ENCODE measurements at regions not wholly inside any gene's neighbourhood (a gene's known extent, or its start where the extent isn't known, plus 50 kb on each side); places are given as distances from the start of the nearest gene placed in this dataset.

GRCh38 chr6:170111141-170111664, 179.7 kb downstream of the DLL1 start:
- no peaks in the 10 kb centered on the region for H3K9me3 ChIP-seq (ENCODE audit: insufficient read depth, low read depth, low read length)
- H3K4me1 ChIP-seq (ENCODE audit: insufficient read depth, low read length) = no peaks in the 10 kb centered on the region
- no peaks in the 10 kb centered on the region for H3K36me3 ChIP-seq (ENCODE audit: insufficient read depth, low read length)
- WGBS = 94% methylated on average over 8 of the region's 8 CpGs
- H3K9ac ChIP-seq (ENCODE audit: low read depth, low read length) = no peak overlapping the region
- no peak overlapping the region for H3K4me3 ChIP-seq (ENCODE audit: low read length)
- H3K27ac ChIP-seq (ENCODE audit: low read depth, low read length) = no peak overlapping the region
- H3K27me3 ChIP-seq (ENCODE audit: insufficient read depth, low read length) = no peaks in the 10 kb centered on the region

DNA sequence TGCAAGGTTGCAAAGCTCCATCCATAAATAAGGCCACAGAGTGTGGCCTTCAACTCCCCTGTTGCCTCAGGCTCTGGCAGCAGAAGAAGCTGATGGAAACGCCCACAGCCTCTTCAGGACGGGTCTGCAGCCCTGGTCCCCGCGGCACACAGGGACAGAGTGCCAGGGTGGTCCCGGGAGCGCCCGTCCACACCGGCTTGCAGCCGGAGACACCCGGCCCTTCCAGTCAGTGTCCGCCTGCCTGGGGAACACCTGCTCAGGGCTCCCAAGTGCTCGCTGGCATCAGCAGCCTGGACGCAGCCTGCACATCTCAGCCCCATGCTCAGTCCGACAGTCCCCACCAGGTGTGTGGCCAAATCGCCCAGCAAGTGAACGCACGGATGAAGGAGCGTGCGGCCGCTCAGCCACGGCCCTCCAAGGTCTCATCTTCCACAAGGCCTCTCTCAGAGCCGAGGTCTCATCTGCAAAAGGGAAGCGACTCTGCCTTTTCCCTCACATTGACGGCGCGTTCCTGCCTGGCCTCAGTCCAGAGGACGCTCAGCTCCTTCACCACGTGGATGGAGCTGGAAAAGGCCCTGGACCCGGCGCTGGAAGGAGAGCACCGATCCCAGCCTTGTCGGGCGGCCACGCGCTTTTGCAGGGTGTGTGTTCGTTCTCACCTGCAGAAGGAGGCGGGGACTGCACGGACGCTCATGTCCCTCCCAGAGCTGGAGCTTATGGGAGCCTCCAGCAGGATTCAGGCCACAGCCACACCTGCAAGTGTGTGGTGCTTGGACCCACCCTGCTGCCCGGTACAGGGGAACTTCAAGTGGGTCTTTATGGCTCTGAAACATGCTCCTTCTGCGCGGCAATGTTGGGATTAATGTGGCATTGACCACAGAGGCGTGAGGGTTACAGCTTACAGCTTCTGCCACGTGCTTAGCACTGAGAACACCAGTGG, 180.4 kb downstream of the DLL1 start:
- Histone ChIP-seq H3K4me3 (ENCODE audit: low read length) (no peak overlapping the region), H3K9me3 (ENCODE audit: insufficient read depth, low read depth, low read length) (no peaks in the 10 kb centered on the region), H3K27me3 (ENCODE audit: insufficient read depth, low read length) (no peaks in the 10 kb centered on the region), H3K9ac (ENCODE audit: low read depth, low read length) (no peak overlapping the region), H3K36me3 (ENCODE audit: insufficient read depth, low read length) (no peaks in the 10 kb centered on the region), H3K27ac (ENCODE audit: low read depth, low read length) (no peak overlapping the region), H3K4me1 (ENCODE audit: insufficient read depth, low read length) (no peaks in the 10 kb centered on the region)
- WGBS = 89% methylated on average over 44 of the region's 44 CpGs

DNA sequence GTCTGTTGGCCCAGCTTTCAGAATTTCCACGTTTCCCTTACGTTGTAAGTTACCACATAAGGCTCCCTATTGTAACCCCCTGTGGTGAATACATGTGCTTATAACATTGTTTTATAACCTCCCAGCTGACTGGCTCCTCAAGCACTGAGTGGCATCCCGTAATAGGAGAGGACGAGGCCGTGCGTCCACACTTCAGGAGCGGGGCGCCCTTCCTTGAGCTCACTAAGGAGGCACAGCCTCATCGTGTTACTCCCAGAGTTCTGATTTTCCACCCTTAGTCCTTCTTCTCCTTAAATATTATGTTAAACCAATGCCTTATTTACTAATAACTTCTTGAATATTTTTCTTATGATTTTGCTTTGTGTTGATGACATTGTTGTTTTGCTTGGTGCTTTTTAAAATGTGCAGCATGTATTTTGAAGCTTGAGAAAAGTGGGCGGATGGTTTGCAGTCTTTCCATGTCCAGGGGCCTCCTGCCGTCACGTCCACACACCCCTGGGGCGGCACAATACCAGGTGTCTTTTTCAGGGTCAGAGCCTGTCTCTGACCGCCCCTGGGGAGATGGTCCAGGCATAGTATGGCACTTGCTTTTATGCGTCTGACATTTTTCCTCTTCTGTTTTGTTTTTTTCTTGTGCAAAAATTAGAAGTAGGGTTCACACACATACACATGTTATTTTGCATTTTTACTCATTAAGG, 181.8 kb downstream of the DLL1 start:
- Histone ChIP-seq H3K27ac (ENCODE audit: low read depth, low read length) (no peak overlapping the region), H3K36me3 (ENCODE audit: insufficient read depth, low read length) (no peaks in the 10 kb centered on the region), H3K27me3 (ENCODE audit: insufficient read depth, low read length) (no peaks in the 10 kb centered on the region), H3K9me3 (ENCODE audit: insufficient read depth, low read depth, low read length) (no peaks in the 10 kb centered on the region), H3K9ac (ENCODE audit: low read depth, low read length) (no peak overlapping the region), H3K4me3 (ENCODE audit: low read length) (no peak overlapping the region), H3K4me1 (ENCODE audit: insufficient read depth, low read length) (no peaks in the 10 kb centered on the region)
- WGBS = 95% methylated on average over 14 of the region's 15 CpGs

GRCh38 chr6:170108456-170108855, 182.4 kb downstream of the DLL1 start:
- H3K27me3 ChIP-seq (ENCODE audit: insufficient read depth, low read length) = no peaks in the 10 kb centered on the region
- H3K9me3 ChIP-seq (ENCODE audit: insufficient read depth, low read depth, low read length) = no peaks in the 10 kb centered on the region
- no peaks in the 10 kb centered on the region for H3K36me3 ChIP-seq (ENCODE audit: insufficient read depth, low read length)
- H3K9ac ChIP-seq (ENCODE audit: low read depth, low read length) = no peak overlapping the region
- H3K27ac ChIP-seq (ENCODE audit: low read depth, low read length) = no peak overlapping the region
- no peak overlapping the region for H3K4me3 ChIP-seq (ENCODE audit: low read length)
- 95% methylated on average over 9 of the region's 9 CpGs for WGBS
- H3K4me1 ChIP-seq (ENCODE audit: insufficient read depth, low read length) = no peaks in the 10 kb centered on the region

GRCh38 chr6:170107606-170108222, 183.2 kb downstream of the DLL1 start:
- Histone ChIP-seq H3K4me3 (ENCODE audit: low read length) (no peak overlapping the region), H3K4me1 (ENCODE audit: insufficient read depth, low read length) (no peaks in the 10 kb centered on the region), H3K9ac (ENCODE audit: low read depth, low read length) (no peak overlapping the region), H3K27ac (ENCODE audit: low read depth, low read length) (no peak overlapping the region), H3K27me3 (ENCODE audit: insufficient read depth, low read length) (no peaks in the 10 kb centered on the region), H3K9me3 (ENCODE audit: insufficient read depth, low read depth, low read length) (no peaks in the 10 kb centered on the region), H3K36me3 (ENCODE audit: insufficient read depth, low read length) (no peaks in the 10 kb centered on the region)
- 96% methylated on average over 13 of the region's 13 CpGs for WGBS

GRCh38 chr6:170106906-170107525, 183.9 kb downstream of the DLL1 start:
- H3K4me3 ChIP-seq (ENCODE audit: low read length) = no peak overlapping the region
- no peaks in the 10 kb centered on the region for H3K36me3 ChIP-seq (ENCODE audit: insufficient read depth, low read length)
- no peaks in the 10 kb centered on the region for H3K9me3 ChIP-seq (ENCODE audit: insufficient read depth, low read depth, low read length)
- WGBS = 93% methylated on average over 14 of the region's 14 CpGs
- no peak overlapping the region for H3K9ac ChIP-seq (ENCODE audit: low read depth, low read length)
- H3K27me3 ChIP-seq (ENCODE audit: insufficient read depth, low read length) = no peaks in the 10 kb centered on the region
- no peak overlapping the region for H3K27ac ChIP-seq (ENCODE audit: low read depth, low read length)
- H3K4me1 ChIP-seq (ENCODE audit: insufficient read depth, low read length) = 0 out of 2 replicates have a peak, but pooled peaks cover 2% of the 10 kb centered on the region

DNA sequence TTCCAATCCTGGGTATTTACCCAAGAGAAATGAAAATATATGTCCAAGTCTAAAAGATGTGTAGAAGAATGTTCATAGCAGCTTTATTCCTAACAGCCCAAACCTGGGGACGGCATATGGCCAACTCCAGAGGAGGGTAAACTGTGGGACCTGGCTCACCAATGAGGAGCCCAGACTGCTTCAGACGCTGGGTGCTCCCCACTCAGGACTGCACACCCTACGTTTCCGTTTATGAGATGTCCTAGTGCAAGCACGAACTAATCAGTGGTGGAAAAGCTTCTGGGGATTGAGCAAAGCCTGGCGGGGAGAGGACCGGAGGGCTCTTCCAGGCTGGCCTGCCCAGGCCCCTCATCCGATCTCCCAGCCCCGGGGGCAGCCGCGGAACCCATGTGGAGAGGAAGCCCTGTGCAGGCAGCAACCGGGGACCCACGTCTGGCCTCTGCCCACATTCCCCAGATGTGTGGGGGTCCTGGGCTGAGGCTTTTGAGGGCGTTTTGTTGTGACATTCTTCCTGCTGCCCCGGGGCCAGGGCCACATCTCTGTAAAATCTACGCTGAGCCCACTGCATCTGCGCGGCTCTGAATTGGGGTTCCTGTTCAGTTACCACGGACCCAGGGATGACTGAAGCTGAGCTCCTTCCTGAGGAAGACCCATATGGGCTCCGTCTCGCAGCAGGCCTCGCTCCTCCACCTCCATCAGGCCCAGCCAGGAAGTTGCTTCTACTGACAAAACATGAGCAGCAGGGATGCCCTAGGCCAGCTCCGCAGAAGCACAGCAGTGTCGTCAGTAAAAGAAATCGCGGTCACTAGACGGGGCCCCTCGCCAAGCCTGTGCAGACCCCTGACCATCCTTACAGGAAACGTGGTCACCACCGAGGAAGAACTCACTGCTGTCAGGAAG, 188.0 kb downstream of the DLL1 start:
- WGBS = 92% methylated on average over 30 of the region's 30 CpGs
- no peak overlapping the region for H3K27ac ChIP-seq (ENCODE audit: low read depth, low read length)
- H3K9me3 ChIP-seq (ENCODE audit: insufficient read depth, low read depth, low read length) = no peaks in the 10 kb centered on the region
- H3K4me3 ChIP-seq (ENCODE audit: low read length) = no peak overlapping the region
- no peaks in the 10 kb centered on the region for H3K27me3 ChIP-seq (ENCODE audit: insufficient read depth, low read length)
- no peak overlapping the region for H3K9ac ChIP-seq (ENCODE audit: low read depth, low read length)
- H3K4me1 ChIP-seq (ENCODE audit: insufficient read depth, low read length) = 0 out of 2 replicates have a peak, but pooled peaks cover 3% of the 10 kb centered on the region
- no peaks in the 10 kb centered on the region for H3K36me3 ChIP-seq (ENCODE audit: insufficient read depth, low read length)

- Histone ChIP-seq H3K9me3 (ENCODE audit: insufficient read depth, low read depth, low read length) (no peaks in the 10 kb centered on the region), H3K36me3 (ENCODE audit: insufficient read depth, low read length) (no peaks in the 10 kb centered on the region), H3K4me1 (ENCODE audit: insufficient read depth, low read length) (0 out of 2 replicates have a peak, but pooled peaks cover 3% of the 10 kb centered on the region), H3K27ac (ENCODE audit: low read depth, low read length) (no peak overlapping the region), H3K27me3 (ENCODE audit: insufficient read depth, low read length) (no peaks in the 10 kb centered on the region), H3K9ac (ENCODE audit: low read depth, low read length) (no peak overlapping the region), H3K4me3 (ENCODE audit: low read length) (no peak overlapping the region)
- 72% methylated on average over 7 of the region's 7 CpGs for WGBS
Measured at GRCh38 chr6:170102038-170102437, 188.8 kb downstream of the DLL1 start.

- Histone ChIP-seq H3K36me3 (ENCODE audit: insufficient read depth, low read length) (no peaks in the 10 kb centered on the region), H3K27ac (ENCODE audit: low read depth, low read length) (no peak overlapping the region), H3K27me3 (ENCODE audit: insufficient read depth, low read length) (no peaks in the 10 kb centered on the region), H3K4me1 (ENCODE audit: insufficient read depth, low read length) (0 out of 2 replicates have a peak, but pooled peaks cover 3% of the 10 kb centered on the region), H3K4me3 (ENCODE audit: low read length) (no peak overlapping the region), H3K9me3 (ENCODE audit: insufficient read depth, low read depth, low read length) (no peaks in the 10 kb centered on the region), H3K9ac (ENCODE audit: low read depth, low read length) (no peak overlapping the region)
- 93% methylated on average over 17 of the region's 17 CpGs for WGBS
Measured at GRCh38 chr6:170101281-170102035, 189.4 kb downstream of the DLL1 start.

Data from HUES64 (cell line).